ENCODE measurements at regions not wholly inside any gene's neighbourhood (a gene's known extent, or its start where the extent isn't known, plus 50 kb on each side); places are given as distances from the start of the nearest gene placed in this dataset.

- no peak overlapping the region for H2BK5ac ChIP-seq (ENCODE audit: low read depth, low read length, poor library complexity, severe bottlenecking)
- no peaks in the 10 kb centered on the region for H4K20me1 ChIP-seq (ENCODE audit: insufficient read depth, low read length)
- no peaks in the 10 kb centered on the region for H3K79me1 ChIP-seq (ENCODE audit: low read depth in 1 of 2, low read length in 2 of 2)
- no peak overlapping the region for H2AFZ ChIP-seq (replicated peaks; ENCODE audit: low read length, poor library complexity)
- intact Hi-C loops (cut with micrococcal nuclease) (no loop called here), dilution Hi-C loops (cut with HindIII; ENCODE audit: low sequenced_read_pairs, unreplicated experiment) (no loop called here), in situ Hi-C loops (cut with MboI; ENCODE audit: low sequenced_read_pairs) (no loop called here)
- no peak overlapping the region for H3K9ac ChIP-seq (ENCODE audit: low read depth, low read length)
- H3K14ac ChIP-seq (replicated peaks; ENCODE audit: low read depth, low read length) = no peak overlapping the region
- no peak overlapping the region for H4K8ac ChIP-seq (ENCODE audit: low read depth in 2 of 2, low read length in 2 of 2)
- H3K9me1 ChIP-seq (ENCODE audit: insufficient read depth, low read length) = no peaks in the 10 kb centered on the region
- H3K4me1 ChIP-seq (ENCODE audit: control insufficient read depth, insufficient read depth, low read length) = no peaks in the 10 kb centered on the region
- H3K36me3 ChIP-seq (ENCODE audit: control insufficient read depth, insufficient read depth, low read length) = no peaks in the 10 kb centered on the region
- no peak overlapping the region for H2BK20ac ChIP-seq (ENCODE audit: low read depth, low read length)
- ATAC-seq (ENCODE audit: low read depth) (no peak), DNase-seq (no peak)
- no peak overlapping the region for H3K4me3 ChIP-seq (ENCODE audit: insufficient read depth, low read depth, low read length)
- H3K4me2 ChIP-seq (ENCODE audit: low read depth, low read length) = no peak overlapping the region
- WGBS, 2 experiments (ENCODE audit: extremely low coverage in 2 of 2, insufficient read length in 1 of 2) = no CpG with 5 or more reads among the region's 22 CpGs
- no peak overlapping the region for H3K56ac ChIP-seq (ENCODE audit: extremely low read depth, insufficient read depth, low read length)
- no peak overlapping the region for H3K27ac ChIP-seq (ENCODE audit: insufficient read depth, low read length)
- no peak overlapping the region for H4K5ac ChIP-seq (ENCODE audit: low read depth, low read length)
- H2AK5ac ChIP-seq (ENCODE audit: low read depth, low read length) = no peak overlapping the region
- CTCF ChIA-PET = interaction anchor here (0.6 kb wide), 1 partner anchor 195 kb away, joined by 3 read pairs; no protein-coding TSS in a partner anchor
- no peak overlapping the region for H2AK9ac ChIP-seq (replicated peaks; ENCODE audit: low read depth, low read length, poor library complexity)
- no peaks in the 10 kb centered on the region; the same call in 1 of the 2 replicates for H3K9me3 ChIP-seq (ENCODE audit: control insufficient read depth, insufficient read depth, low read length)
- no peak overlapping the region for H3K23ac ChIP-seq (ENCODE audit: low read depth, low read length)
- H2BK120ac ChIP-seq (ENCODE audit: low read depth, low read length) = no peak overlapping the region
- BruUV-seq (replicated peaks) = no TSS peak
- no peak overlapping the region for H3K4ac ChIP-seq (ENCODE audit: low read depth, low read length)
- no peak overlapping the region for H2BK15ac ChIP-seq (ENCODE audit: low read depth, low read length)
- no peak overlapping the region for H3K18ac ChIP-seq (ENCODE audit: low read depth, low read length)
- peaks cover 12% of the 10 kb centered on the region; the same call in 1 of the 2 replicates for H3K27me3 ChIP-seq (ENCODE audit: control insufficient read depth, insufficient read depth, low read length)
- H4K91ac ChIP-seq (ENCODE audit: insufficient read depth, low read depth, low read length) = no peak overlapping the region
- POLR2A ChIA-PET (ENCODE audit: unreplicated experiment) = no interaction called here
- no peak for TF ChIP-seq CHD1 (IDR thresholded peaks at IDR 0.05; ENCODE audit: low read depth, low read length)
- no peak for TF ChIP-seq BHLHE40 (IDR thresholded peaks at IDR 0.05; ENCODE audit: low read depth, low read length)
- TF ChIP-seq FOS (IDR thresholded peaks at IDR 0.05; ENCODE audit: low read depth, low read length) = no peak
- TF ChIP-seq MXI1 (IDR thresholded peaks at IDR 0.05; ENCODE audit: borderline replicate concordance, low read depth, low read length) = no peak
- TF ChIP-seq RAD21 (IDR thresholded peaks at IDR 0.05; ENCODE audit: low read length) = no peak
- TF ChIP-seq, protein P1, sequence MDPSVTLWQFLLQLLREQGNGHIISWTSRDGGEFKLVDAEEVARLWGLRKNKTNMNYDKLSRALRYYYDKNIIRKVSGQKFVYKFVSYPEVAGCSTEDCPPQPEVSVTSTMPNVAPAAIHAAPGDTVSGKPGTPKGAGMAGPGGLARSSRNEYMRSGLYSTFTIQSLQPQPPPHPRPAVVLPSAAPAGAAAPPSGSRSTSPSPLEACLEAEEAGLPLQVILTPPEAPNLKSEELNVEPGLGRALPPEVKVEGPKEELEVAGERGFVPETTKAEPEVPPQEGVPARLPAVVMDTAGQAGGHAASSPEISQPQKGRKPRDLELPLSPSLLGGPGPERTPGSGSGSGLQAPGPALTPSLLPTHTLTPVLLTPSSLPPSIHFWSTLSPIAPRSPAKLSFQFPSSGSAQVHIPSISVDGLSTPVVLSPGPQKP (IDR thresholded peaks at IDR 0.05; ENCODE audit: borderline replicate concordance, low read depth, low read length) = no peak
- TF ChIP-seq POLR2A (IDR thresholded peaks at IDR 0.05; ENCODE audit: low read depth, low read length) = no peak
- TF ChIP-seq USF2 (IDR thresholded peaks at IDR 0.05; ENCODE audit: low read depth, low read length) = no peak
- no peak for TF ChIP-seq SMC3 (IDR thresholded peaks at IDR 0.05; ENCODE audit: low read depth, low read length)
- TF ChIP-seq NFE2L2 (IDR thresholded peaks at IDR 0.05; ENCODE audit: low read depth, low read length) = no peak
- TF ChIP-seq CEBPB (IDR thresholded peaks at IDR 0.05; ENCODE audit: low read depth, low read length) = no peak
- TF ChIP-seq RFX5 (IDR thresholded peaks at IDR 0.05; ENCODE audit: low read depth, low read length) = no peak
- TF ChIP-seq RCOR1 (IDR thresholded peaks at IDR 0.05; ENCODE audit: insufficient replicate concordance, low read length) = no peak
- no peak for TF ChIP-seq MAZ (IDR thresholded peaks at IDR 0.05; ENCODE audit: borderline replicate concordance, low read depth, low read length)
- no peak for TF ChIP-seq CTCF (conservative IDR thresholded peaks at IDR 0.05; ENCODE audit: low read depth, low read length)
Observed at GRCh38 chr22:48485149-48486133, 1342.2 kb downstream of the BRD1 start.

Data from IMR-90 (cell line).